ENCODE measurements at regions not wholly inside any gene's neighbourhood (a gene's known extent, or its start where the extent isn't known, plus 50 kb on each side); places are given as distances from the start of the nearest gene placed in this dataset.

DNA sequence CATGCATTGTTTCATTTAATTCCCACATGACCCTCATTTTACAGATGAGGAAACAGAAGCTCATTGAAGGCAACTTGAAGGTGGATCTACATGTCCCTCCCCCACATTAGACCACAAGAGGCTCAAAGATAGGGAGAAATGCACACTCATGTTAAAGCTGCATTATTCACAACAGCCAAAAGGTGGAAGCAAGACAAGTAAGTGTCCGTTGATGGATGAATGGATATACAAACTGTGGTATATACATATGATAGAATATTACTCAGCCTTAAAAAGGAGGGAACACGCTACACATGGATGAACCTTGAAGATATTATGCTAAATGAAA is 149.7 kb upstream of the JUN start:
- TF ChIP-seq, protein P1, sequence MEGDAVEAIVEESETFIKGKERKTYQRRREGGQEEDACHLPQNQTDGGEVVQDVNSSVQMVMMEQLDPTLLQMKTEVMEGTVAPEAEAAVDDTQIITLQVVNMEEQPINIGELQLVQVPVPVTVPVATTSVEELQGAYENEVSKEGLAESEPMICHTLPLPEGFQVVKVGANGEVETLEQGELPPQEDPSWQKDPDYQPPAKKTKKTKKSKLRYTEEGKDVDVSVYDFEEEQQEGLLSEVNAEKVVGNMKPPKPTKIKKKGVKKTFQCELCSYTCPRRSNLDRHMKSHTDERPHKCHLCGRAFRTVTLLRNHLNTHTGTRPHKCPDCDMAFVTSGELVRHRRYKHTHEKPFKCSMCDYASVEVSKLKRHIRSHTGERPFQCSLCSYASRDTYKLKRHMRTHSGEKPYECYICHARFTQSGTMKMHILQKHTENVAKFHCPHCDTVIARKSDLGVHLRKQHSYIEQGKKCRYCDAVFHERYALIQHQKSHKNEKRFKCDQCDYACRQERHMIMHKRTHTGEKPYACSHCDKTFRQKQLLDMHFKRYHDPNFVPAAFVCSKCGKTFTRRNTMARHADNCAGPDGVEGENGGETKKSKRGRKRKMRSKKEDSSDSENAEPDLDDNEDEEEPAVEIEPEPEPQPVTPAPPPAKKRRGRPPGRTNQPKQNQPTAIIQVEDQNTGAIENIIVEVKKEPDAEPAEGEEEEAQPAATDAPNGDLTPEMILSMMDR (IDR thresholded peaks at IDR 0.05; ENCODE audit: low read depth, low read length) = no peak
- no peak for TF ChIP-seq POLR2A (IDR thresholded peaks at IDR 0.05; ENCODE audit: extremely low read depth, insufficient read length)
- TF ChIP-seq, protein P2, sequence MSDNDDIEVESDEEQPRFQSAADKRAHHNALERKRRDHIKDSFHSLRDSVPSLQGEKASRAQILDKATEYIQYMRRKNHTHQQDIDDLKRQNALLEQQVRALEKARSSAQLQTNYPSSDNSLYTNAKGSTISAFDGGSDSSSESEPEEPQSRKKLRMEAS (IDR thresholded peaks at IDR 0.05; ENCODE audit: low read depth, low read length) = no peak

Data from NB4 (cell line).